ENCODE measurements at regions not wholly inside any gene's neighbourhood (a gene's known extent, or its start where the extent isn't known, plus 50 kb on each side); places are given as distances from the start of the nearest gene placed in this dataset.
"Not testable (repeated sequence)": the region's sequence is repeated elsewhere in the genome, so short reads cannot be mapped to it uniquely, and the experiment has no call there.

DNA sequence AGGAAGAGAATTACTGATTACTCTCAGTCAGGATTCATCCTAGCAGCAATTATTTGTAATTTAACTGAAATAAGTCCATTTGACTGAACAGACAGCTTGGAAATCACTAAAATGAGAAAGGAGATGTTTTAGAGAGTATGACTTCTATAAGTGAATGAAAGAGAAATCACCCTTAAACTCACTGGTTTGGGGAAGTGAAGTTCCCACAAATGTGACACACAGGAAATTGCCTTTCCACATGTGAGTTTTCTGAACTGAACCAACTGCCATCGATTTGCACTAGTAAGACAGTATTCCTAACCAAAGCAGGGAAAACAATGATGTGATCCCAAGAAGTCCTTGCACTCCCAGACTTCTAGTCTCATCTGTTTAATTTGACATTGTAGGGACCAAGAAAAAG, 110.5 kb downstream of the FAM72C start:
- not testable (repeated sequence) for H3K9me3 Mint-ChIP-seq; H3K4me3 Mint-ChIP-seq; H3K27ac Mint-ChIP-seq; H3K4me1 Mint-ChIP-seq; H3K36me3 Mint-ChIP-seq (ENCODE audit: low read depth); ATAC-seq (replicated peaks); H3K27me3 Mint-ChIP-seq

DNA sequence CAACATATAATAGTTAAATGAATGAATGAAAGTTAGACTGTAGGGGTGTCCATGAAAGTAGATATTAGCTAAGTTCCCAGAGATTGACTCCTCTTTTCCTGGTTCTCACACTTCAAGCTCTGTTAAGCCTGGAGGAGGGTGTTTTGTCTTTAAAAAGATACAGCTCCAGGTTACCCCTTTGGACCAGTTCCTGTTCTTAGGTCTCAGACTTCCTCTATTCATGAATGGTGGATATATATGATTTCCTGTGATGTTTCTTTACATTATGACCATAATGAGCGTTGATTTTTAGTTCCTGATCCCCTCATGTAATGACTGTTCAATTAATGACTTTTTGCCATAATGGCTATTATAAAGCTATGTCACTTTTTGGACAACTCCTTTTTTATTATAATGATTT, 115.9 kb downstream of the FAM72C start:
- not testable (repeated sequence) for ATAC-seq (replicated peaks); H3K36me3 Mint-ChIP-seq (ENCODE audit: low read depth); H3K4me3 Mint-ChIP-seq; H3K9me3 Mint-ChIP-seq; H3K27ac Mint-ChIP-seq; H3K27me3 Mint-ChIP-seq; H3K4me1 Mint-ChIP-seq

DNA sequence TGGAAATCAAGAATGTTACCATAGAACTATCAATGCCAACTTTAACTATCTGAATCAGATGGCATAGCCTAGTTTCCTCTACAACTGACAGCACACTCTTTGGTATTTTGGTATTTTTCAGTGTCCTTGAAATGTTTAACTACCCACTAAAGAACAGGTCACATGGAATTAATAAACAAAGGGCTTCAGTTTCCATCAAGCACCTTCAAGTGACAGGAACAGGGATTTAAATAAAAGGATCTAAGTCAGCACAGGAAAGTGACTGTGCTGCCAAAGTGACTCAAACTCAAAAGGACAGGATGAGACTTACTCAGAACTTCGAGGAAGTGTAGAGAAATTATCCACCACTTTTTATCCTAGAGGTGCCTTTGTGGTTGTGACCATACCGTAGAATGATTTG, 117.7 kb downstream of the FAM72C start:
- not testable (repeated sequence) for H3K27me3 Mint-ChIP-seq; H3K4me1 Mint-ChIP-seq; H3K27ac Mint-ChIP-seq; H3K4me3 Mint-ChIP-seq; H3K9me3 Mint-ChIP-seq; H3K36me3 Mint-ChIP-seq (ENCODE audit: low read depth); ATAC-seq (replicated peaks)

DNA sequence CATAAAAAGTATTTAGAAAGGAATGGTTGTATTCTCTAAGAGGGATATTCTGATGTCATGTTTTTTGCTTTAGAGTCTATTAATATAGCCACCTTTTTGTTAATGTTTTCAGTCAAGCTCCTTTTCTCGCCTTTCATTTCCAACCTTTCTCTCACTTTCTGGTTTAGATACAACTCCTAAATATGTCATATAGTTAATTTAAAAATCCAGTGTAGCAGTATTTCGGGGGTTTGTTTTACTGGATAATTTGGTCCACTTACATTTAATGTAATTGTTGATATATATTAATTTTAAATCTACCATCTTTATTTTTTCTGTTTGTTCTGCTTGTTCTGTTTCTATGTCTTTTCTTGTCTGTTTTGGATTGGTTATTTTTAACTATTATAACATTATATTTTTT, 121.1 kb downstream of the FAM72C start:
- H3K27me3 Mint-ChIP-seq; H3K4me3 Mint-ChIP-seq; ATAC-seq (replicated peaks); H3K36me3 Mint-ChIP-seq (ENCODE audit: low read depth); H3K4me1 Mint-ChIP-seq; H3K27ac Mint-ChIP-seq; H3K9me3 Mint-ChIP-seq: not testable (repeated sequence)

- H3K36me3 Mint-ChIP-seq (ENCODE audit: low read depth); H3K27ac Mint-ChIP-seq; H3K9me3 Mint-ChIP-seq; H3K4me3 Mint-ChIP-seq; H3K27me3 Mint-ChIP-seq; ATAC-seq (replicated peaks); H3K4me1 Mint-ChIP-seq: not testable (repeated sequence)
These were observed 122.9 kb downstream of the FAM72C start for GRCh38 chr1:143848859-143849258.

DNA sequence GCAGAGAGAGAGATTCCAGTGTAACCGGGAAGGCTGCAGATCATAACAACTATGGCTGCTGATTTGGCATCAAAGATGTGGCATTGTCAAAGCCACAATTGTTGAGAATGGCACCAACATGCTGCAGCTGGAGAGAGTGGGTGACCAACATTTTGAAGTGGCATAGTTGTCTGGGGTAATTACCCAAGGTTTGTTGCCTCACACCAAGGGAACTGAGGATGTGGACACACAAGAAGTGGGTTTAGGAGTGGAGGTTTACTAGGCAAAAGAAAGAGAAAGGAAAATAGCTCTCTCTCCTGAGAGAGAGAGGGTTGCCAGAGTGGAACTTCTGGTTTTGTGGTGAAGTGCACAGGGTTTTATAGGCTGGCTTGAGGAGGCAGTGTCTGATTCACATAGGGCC, 126.6 kb downstream of the FAM72C start:
- H3K27ac Mint-ChIP-seq; H3K4me1 Mint-ChIP-seq; H3K4me3 Mint-ChIP-seq; H3K9me3 Mint-ChIP-seq; ATAC-seq (replicated peaks); H3K36me3 Mint-ChIP-seq (ENCODE audit: low read depth); H3K27me3 Mint-ChIP-seq: not testable (repeated sequence)

DNA sequence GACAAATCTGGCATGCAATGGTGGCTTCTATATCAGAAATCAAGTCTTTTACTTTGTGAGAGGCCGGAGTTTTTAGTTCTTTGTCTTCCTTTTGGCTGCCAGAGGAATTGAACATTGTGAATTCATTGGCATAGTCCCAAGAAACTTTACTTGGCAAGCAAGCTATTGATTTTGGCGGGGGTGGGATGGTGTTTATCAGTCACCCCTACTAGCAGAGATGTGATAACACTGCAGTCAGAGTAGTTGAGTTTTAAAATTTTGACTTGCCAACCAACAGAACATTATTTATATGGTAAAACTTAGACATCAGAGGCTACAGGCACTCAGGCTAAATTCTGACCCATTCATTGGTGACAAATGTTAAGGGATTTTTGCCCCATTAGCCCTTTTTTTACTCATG, 129.7 kb downstream of the FAM72C start:
- not testable (repeated sequence) for H3K27ac Mint-ChIP-seq; H3K9me3 Mint-ChIP-seq; H3K4me1 Mint-ChIP-seq; H3K36me3 Mint-ChIP-seq (ENCODE audit: low read depth); H3K4me3 Mint-ChIP-seq; H3K27me3 Mint-ChIP-seq; ATAC-seq (replicated peaks)

DNA sequence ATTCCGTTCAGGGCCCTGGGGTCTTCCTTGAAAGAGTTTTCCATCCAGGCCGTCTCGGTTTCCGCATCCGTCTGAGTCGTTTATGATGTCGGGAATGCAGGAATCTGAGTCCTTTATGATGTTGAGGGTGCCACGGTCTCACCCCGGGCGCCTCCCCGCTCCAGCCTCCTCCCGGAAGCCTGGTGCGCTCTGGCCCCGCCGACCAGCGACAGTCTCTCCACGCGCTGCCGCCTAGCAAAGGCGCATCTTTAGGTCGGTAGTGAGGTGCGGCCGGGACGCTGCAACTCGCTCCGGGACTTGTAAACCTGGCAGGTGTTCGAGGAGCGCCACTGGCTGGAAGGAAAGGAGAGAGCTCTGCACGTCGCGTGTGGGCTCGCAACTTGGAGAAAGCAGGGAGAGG, 132.6 kb downstream of the FAM72C start:
- not testable (repeated sequence) for H3K9me3 Mint-ChIP-seq; H3K27me3 Mint-ChIP-seq; H3K36me3 Mint-ChIP-seq (ENCODE audit: low read depth); H3K4me3 Mint-ChIP-seq; H3K4me1 Mint-ChIP-seq; H3K27ac Mint-ChIP-seq
- peak; percentile 65 for ATAC-seq (replicated peaks)

DNA sequence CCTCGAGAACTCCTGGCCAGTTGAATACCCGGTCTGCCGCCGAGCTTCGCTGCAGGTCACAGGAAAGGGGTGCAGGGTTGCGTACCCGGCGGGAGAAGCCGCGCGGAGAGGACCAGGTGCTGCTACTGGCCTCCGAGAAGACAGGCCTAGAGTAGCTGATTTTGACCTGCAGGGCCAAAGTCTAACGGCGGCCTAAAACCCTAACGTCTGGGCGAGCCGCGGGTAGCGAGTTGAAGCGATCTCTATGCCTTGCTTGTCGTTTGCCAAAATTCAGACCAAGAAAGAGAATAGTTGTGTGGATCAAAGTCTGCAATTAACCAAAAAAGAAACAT, 133.2 kb downstream of the FAM72C start:
- not testable (repeated sequence) for H3K27me3 Mint-ChIP-seq; H3K36me3 Mint-ChIP-seq (ENCODE audit: low read depth); H3K4me1 Mint-ChIP-seq; H3K4me3 Mint-ChIP-seq; ATAC-seq (replicated peaks); H3K27ac Mint-ChIP-seq; H3K9me3 Mint-ChIP-seq

DNA sequence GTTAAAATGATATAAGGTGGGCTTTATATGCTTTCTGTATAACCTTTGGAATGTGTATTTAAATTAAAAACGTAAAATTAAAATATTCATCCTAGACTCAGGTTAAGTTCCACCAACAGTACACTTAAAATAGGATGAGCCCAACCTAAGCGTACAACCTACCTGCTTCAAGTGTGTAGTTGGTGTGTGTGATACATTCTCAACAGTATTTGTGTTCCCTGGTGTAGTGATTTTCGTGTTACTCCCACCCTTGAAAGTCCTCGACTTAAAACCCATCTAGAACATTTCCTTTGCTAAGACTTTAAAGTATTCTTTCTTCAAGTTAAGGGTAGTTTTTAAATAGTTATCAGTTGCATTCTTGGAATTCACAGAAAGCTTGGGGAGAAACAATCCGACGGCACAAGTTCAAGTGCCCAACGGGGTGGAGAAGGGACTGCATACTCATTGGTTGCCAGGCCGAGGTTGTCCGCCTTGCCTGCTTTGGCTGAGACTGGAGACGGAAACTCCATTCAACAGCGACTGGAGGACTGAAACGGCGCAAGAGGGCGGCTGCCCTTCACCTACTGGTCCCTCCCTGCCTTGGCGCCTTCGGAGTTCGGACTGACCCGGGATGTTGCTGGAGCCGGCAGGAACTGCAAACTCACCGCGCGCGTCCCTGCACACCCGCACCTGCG, 133.7 kb downstream of the FAM72C start:
- not testable (repeated sequence) for H3K9me3 Mint-ChIP-seq; H3K27ac Mint-ChIP-seq; H3K4me3 Mint-ChIP-seq; H3K4me1 Mint-ChIP-seq; ATAC-seq (replicated peaks); H3K27me3 Mint-ChIP-seq; H3K36me3 Mint-ChIP-seq (ENCODE audit: low read depth)

- not testable (repeated sequence) for H3K27me3 Mint-ChIP-seq; H3K36me3 Mint-ChIP-seq (ENCODE audit: low read depth); H3K4me3 Mint-ChIP-seq; H3K27ac Mint-ChIP-seq; H3K4me1 Mint-ChIP-seq; H3K9me3 Mint-ChIP-seq
- peak; percentile 59 for ATAC-seq (replicated peaks)
These were observed 138.4 kb downstream of the FAM72C start for GRCh38 chr1:143833376-143833775.

DNA sequence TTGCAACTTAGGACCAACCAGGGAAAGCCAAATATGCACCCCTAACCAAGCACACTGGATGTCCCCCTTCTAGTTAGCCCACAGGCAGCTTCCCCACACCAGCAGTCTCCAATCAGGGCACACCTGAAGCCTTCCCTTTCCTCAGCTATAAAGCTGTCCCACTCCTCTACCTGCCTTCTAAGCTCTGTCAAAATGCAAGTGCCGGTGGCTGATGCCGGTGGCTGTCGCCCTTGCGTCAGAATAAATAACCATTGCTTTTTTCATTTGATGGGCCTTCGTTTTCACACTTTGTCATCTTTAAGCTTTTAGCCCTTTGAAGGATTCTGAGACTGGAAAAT, 139.4 kb downstream of the FAM72C start:
- H3K27ac Mint-ChIP-seq; H3K36me3 Mint-ChIP-seq (ENCODE audit: low read depth): not testable (repeated sequence)

GRCh38 chr1:143831479-143832378, 140.1 kb downstream of the FAM72C start:
- H3K4me3 Mint-ChIP-seq, result not testable (repeated sequence)

More for the DNA sequence above, 139.4 kb downstream of the FAM72C start:
- not testable (repeated sequence) for H3K27me3 Mint-ChIP-seq; ATAC-seq (replicated peaks); H3K9me3 Mint-ChIP-seq; H3K4me1 Mint-ChIP-seq; H3K4me3 Mint-ChIP-seq

GRCh38 chr1:143826162-143826561, 145.6 kb downstream of the FAM72C start:
- H3K27me3 Mint-ChIP-seq; ATAC-seq (replicated peaks); H3K4me3 Mint-ChIP-seq; H3K27ac Mint-ChIP-seq; H3K36me3 Mint-ChIP-seq (ENCODE audit: low read depth); H3K4me1 Mint-ChIP-seq; H3K9me3 Mint-ChIP-seq: not testable (repeated sequence)

More at GRCh38 chr1:143831479-143832378, 140.1 kb downstream of the FAM72C start:
- not testable (repeated sequence) for H3K27me3 Mint-ChIP-seq; H3K4me1 Mint-ChIP-seq; H3K9me3 Mint-ChIP-seq; H3K27ac Mint-ChIP-seq; H3K36me3 Mint-ChIP-seq (ENCODE audit: low read depth)
- ATAC-seq (replicated peaks), result peak; percentile 85

- H3K27ac Mint-ChIP-seq; H3K4me3 Mint-ChIP-seq; H3K27me3 Mint-ChIP-seq; H3K4me1 Mint-ChIP-seq; H3K9me3 Mint-ChIP-seq; ATAC-seq (replicated peaks); H3K36me3 Mint-ChIP-seq (ENCODE audit: low read depth): not testable (repeated sequence)
These were observed 147.5 kb downstream of the FAM72C start for GRCh38 chr1:143824266-143824665.

GRCh38 chr1:143820058-143820457, 151.7 kb downstream of the FAM72C start:
- not testable (repeated sequence) for H3K4me1 Mint-ChIP-seq

More at GRCh38 chr1:143820058-143820457, 151.7 kb downstream of the FAM72C start:
- H3K27ac Mint-ChIP-seq; H3K36me3 Mint-ChIP-seq (ENCODE audit: low read depth); H3K27me3 Mint-ChIP-seq; ATAC-seq (replicated peaks); H3K9me3 Mint-ChIP-seq; H3K4me3 Mint-ChIP-seq: not testable (repeated sequence)
